HG02973 (cell line): ENCODE measurements at regions not wholly inside any gene's neighbourhood (a gene's known extent, or its start where the extent isn't known, plus 50 kb on each side); places are given as distances from the start of the nearest gene placed in this dataset.

Source experiments
- ATAC-seq: cut with Tn5 transposase; IDR thresholded peaks from one replicate; pipeline ENCODE4 v1.9.1; 2021; ENCODE audit warnings: moderate library complexity; ENCODE audit not compliant: unreplicated experiment

DNA sequence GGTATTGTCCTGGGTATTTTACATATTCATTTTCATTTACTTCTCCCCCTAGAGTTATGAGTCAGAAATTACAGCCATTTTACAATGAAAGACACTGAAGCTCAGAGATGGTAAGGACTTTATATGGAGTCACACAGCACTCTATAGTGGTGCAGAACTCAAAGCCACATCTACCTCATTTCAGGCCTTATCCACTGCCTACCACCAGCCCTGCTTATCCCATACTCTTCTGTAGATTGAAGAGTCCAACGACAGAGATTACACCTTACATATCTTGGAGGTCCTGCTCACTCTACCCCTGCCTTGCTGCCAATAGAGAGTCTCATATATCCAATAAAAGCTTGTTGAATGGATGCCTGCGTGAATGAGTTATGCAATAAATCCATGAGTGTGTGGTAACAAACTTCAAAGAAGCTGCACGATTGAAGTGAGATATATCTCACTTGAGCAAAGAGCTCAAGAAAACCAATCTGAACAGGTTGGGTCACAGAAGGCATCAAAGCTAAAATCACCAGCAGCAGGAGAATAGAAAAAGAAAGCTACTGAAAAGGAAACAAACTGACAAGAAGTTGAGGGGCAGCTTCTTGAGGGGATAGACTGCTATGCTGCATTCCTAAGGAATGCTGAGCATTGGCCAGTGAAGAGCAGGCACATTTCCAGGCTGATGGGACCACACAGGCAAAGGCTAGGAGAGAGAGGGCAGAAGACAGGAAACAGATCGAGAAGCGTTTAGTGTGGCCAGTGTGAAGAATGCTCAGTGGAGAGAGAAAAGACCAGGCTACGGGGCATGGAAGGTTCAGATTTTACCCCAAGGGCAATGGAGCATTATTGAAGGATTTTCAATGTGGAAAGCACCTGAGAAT, 585.6 kb downstream of the DHX35 start:
- no peak for ATAC-seq

DNA sequence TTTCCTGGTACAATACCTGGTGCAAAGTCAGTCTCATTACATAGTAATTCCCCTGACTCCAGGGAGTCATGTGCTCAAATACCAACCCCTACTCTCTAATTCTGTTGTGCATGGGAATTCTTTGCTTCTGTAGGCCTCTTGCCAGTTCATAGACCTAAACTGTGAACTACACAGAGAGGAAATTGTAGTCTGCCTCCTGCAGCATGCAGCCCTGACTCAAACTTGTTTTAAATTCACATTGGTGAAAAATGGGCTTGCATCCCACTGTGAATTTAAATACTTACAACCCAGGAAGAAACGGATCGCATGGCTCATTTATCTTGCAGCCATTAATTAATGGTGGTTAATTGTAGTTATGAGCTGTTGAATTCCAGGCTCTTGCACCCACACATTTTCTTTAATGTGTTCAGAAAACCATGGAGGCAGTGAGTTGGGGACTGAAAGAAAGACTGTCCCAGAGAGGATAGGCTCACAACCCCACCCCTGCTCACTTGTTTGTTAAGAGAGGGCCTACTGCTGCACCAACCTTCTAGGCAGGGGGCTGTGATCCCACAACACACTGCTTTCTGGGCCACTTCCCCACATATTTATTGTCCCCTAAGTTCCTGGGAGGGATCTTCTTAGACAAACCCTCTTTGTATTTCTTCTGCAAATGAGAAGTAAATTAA, 579.1 kb downstream of the DHX35 start:
- ATAC-seq = no peak

DNA sequence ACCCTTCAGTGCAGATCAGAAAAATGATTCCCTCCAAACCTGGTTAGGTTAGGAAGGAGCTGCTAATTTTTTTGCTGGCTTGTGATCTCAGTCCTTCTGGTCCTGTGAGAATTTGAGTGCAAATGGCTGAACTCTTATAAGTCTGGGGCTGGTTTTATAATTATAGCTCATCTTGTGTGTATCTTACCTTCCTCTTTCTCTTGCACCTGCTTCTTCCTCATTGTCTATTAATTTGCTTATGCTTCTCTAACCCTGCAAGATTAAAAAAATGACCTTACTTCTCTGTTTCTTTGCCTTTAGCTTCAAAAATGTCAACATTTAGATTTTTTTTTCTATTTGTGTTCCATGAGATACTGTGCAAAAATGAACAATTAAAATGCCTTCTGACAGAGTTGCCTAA, 576.2 kb downstream of the DHX35 start:
- ATAC-seq = no peak

DNA sequence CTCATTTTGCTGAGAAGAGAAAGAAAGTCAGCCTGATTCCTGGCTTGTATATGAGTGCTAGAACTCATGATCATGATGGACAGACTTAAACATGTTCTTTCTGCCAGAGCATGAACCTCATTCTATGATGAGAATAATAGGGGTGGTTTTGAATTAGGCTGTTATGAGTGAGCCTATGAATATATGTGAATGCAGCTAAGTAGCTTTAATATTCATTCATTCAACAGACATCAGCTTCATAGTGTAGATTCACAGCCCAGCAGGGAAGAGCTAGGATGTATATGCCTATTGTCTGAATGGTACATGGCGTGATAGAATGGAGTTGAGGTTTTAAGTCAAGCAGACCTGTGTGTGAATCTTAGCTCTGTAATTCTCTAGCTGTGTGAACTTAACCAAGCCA, 573.2 kb downstream of the DHX35 start:
- ATAC-seq = no peak

DNA sequence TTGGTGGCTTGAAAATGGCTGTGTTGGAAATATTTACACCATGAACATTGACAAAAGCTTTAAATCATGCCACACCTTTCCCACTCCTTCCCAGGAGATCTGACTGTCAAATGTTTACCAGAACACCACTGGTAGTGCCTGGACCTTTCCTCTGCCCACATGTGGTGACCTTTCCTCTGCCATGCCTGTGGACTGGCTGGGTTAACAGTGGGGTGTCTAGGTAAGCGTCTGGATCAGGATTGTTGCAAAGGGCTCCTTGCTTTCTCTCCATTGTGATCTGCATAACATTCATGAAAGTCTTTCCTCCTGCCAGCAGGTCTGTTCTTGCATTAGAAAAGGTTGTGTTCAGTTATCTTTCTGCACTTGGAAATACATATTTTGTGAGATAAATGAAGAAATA, 572.7 kb downstream of the DHX35 start:
- ATAC-seq = no peak

DNA sequence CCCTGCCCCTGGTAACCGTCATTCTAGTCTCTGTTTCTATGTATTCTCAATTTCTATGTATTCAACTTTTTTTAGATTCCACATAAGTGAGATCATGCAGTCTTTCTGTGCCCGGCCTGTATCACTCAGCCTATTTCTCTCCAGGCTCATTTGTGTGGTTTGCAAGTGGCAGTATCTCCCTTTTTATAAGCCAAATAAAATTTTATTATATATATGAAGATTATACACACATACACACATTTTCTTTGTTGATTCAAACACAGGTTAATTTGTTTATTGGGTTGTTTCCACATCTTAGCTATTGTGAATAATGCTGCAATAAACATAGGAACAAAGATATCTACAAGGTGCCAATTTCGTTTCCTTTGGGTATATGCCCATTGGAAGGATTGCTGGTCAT, 571.7 kb downstream of the DHX35 start:
- ATAC-seq = no peak

DNA sequence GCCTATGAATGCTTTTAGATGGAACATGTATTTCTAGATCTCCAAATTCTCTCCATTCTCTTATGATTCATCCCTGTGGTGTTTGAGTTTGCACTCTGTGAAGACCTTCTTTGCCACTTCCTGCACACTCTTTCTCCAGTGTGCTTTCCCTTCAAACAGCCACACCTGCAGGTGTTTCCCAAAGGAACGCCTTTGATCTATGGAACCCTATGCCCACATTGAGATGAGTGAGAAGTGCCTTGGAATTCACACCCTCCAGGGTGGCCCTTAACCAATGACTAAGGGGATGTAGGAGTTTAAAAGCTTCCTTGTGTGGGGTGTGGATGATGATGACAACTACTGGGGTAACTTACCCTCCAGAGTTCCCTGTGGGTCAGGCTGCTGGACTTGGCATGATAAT, 570.1 kb downstream of the DHX35 start:
- no peak for ATAC-seq

DNA sequence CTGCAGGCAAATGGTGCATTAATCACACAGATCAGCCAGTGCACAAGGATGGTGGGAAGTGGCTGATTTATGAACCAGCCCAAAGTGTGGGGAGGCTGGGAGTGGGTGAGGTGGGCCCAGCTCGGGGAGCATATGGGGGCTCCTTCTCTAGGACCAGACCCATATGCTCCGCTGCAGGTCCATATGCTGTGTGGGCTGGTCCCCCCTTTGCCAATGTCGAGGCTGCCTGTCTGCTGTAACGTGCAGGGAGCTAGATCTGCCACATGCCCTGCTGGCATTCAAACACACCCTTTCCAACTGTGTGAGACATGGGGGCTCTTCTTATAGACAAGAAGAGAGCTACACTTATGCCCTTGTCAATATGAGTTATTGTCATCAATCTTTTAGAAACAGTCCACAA, 566.3 kb downstream of the DHX35 start:
- no peak for ATAC-seq

DNA sequence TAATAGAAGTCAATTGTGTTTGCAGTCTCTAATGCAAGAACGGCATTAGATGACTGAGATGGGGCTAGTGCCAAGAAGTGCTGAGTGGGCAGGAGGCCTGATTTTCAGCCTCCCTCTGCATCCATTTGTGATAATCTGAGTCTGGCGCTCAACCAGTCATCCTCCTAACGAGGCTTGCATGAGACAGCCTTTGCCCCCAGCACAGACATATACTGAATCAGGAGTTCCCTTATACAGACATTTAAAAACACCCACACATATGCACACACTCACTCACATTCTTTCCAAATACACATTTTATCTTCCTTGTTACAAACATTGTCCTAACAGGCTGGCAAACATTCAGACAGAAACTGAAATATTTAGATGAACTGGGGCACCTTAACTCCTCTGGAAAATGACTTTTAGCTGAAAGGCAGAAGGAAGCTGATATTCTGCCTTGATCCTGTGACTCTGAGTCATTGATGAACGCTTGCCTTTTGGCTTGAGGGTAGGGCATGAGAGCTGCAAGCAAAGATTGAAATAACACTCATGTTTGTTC, 562.3 kb downstream of the DHX35 start:
- no peak for ATAC-seq

DNA sequence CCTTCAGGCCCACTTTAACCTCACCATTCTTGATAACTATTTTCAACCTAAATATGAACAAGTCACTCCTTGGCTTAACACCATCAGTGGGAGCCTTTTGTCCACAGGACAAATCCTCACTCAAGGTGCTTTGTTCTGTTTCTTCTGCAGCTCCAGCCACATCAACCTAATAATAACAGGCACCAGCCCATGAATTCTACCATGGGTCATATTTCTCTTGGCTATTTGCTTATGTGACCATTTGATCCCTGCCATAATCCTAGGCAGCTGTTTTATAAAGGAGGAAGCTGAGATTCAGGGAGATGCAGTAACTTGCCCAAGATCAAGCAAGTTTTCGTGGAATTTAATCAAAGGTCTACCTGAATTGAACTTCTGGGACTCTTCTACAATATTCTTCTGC, 561.3 kb downstream of the DHX35 start:
- no peak for ATAC-seq

DNA sequence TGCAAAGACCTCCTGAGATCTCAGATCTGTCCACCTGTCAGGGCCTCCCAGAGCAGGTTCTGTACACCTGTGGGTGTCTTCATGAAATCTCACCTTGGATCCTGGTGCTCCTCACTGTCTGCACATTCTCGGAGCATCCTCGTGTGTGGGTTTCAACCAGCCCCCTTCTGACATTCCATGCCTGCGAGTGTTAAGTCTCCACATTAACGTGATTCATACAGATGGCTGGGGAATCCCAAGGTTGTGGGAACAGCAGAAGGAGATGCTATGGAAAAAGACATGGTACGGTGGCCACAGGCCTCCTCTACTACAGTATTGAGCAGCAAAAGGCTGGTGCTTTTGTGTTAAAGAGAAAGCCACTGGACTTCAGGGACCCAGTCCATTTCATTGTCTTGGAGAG, 556.5 kb downstream of the DHX35 start:
- no peak for ATAC-seq

DNA sequence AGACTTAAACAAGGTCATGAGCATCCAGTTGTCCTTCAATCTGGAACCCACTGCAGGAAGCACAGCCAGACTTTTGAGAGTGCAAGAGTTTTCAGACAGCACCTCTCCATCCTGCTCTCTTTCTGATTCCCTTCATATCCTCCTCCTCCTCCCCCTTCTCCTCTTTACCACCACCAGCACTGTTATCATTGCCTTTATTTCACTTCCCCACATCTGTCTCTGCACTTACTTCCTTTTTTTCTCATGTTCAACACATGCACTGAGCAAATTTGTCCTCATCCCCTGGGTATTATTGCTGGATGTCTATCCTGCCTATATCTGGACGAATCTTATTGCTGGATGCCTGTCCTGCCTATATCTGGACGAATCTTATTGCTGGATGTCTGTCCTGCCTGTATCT, 554.8 kb downstream of the DHX35 start:
- no peak for ATAC-seq

DNA sequence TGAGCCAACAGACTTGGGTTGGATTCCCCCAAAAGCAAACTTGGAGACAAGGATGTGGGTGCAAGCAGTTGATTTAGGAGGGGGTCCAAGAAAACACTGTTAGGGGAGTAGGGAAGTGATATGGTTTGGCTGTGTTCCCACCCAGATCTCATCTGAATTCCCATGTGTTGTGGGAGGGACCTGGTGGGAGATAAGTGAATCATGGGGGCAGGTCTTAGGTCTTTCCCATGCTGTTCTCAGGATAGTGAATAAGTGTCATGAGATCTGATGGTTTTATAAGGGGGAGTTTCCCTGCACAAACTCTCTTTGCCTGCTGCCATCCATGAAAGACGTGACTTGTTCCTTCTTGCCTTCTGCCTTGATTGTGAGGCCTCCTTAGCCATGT, 542.6 kb downstream of the DHX35 start:
- no peak for ATAC-seq

DNA sequence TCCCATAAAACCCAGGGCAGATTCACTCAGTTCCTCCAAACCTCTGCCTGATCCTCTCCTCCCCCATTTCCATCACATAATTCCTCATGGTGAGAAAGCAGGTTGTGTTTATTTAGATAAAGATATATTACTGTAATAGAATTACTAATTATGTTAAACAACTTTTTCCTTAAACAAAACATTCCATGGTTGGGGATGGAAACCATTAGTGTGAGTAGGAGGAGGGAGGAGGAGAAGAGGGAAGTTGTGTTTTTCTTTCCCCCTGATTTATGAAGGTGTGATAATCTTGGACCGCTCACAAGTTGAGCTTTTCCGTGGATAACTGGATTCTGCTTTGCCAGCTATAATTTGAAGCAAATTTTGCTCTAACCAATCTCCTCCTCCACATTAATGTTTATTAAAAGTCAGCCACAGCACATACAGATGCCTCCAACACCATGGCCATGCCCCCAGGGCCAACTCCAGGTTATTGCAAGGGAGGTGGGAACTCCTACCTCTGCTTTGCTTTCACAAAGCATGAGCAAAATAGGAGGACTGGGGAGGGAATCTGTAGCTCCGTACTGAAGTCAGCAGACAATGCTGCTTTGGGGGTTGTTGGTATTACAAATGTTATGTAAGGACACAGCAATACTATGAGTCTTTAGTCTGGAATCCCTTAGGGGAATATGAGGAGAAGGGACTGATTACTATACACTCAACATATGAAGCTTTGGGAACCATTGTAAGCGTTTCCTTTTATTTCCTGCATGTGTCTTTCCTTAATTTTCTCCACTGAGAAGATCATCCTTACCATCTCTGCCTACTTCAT, 542.0 kb downstream of the DHX35 start:
- no peak for ATAC-seq

DNA sequence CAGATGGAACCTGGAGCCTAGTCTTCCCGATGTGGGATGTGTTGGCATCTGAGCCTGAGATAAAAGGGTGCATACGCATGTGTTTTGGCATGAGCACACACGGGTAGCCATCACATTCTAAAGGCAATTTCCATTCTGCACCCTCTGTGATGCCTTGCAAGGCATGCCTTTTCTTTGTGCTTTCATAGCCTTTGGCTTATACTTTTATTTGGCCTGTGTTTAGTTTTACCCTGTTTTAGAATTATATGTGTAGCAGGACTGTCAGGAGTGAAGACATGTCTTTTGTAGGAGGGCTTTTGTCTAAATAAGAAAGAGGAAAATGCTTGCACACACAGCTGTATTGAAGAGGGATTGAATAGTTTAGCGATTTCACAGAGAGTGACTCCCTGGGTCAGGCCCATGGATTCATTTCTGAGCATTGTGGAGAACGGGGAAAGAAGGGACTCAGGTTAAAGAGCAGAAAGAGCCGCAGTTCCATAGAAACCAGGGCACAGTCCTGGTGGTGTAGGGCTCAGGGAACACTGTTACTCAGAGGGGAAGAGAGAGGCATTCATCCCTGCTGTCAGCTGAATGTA, 530.2 kb downstream of the DHX35 start:
- ATAC-seq = no peak

DNA sequence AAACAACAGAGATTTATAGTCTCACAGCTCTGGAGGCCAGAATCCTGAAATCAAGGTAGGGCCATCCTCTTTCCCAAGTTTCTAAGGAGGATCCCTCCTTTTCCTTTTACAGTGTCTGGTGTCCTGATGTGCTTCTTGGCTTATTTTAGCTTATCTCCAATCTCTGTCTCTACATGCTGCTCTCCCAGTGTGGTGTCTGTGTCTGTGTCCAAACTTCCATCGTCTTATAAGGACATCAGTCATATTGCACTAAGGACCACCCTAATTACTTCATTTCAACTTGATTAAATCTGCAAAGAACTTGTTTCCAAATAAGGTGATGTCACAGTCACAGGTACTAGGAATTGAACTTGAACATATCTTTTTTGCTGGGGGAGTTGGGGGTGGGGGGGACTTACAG, 529.6 kb downstream of the DHX35 start:
- no peak for ATAC-seq

DNA sequence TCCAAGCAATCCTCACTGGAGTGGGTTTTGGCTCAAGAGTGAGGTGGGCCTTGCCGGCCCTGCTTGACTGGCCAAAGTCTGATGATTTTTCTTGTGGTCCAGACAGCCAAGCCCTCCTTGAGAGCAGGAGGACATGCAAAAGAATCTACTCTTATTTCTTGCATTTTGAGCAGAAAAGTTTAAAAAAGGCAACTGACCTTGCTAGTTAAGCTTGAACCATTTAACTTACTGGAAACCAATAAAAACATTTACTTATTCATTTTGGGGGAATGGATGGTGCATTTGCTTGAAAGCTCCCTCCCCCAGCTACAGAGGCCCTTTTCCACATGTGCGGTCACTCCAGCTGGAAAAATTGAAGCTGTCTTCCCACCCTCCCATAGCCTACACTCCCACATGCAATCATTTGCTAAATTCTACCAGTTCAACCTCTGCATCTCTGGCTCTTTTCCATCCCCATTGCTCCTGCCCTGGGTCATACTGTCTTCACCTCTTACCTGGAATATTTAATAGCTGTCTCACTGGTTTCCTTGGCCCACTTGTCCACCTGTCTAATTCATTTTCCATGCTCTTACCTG, 527.9 kb downstream of the DHX35 start:
- no peak for ATAC-seq

DNA sequence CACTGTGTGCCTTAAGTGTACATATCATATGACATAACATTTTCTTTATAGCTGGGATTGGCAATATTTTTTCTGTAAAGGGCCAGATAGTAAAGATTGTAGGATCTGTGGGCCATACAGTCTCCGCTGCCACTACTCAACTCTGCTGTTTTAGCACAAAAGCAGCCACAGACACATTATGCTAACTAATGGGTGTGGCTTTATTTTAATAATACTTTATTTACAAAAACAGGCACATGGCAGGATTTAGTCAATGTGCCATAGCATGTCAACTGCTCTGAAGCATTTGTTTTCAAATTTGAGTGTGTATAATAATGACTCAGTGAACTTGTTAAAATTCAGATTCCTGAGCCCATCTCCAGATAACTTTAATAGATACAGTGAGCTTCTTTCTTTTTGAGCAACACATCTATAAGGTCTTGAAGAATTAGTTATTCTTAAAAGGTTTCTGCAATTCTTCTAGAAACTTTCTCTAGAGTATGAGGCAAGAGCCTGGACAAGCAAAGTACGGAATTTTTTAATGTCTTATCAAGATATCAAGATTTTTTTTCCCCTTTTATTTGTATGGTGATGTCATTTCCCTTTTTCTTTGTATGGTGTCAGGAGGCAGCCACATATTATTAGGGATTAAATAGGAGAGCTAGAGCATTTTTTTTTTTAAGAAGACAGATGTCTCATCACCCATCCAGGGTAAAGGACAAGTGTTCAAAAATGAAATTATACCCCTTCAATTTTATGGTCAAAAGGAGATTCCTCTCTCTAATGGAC, 518.3 kb downstream of the DHX35 start:
- no peak for ATAC-seq

DNA sequence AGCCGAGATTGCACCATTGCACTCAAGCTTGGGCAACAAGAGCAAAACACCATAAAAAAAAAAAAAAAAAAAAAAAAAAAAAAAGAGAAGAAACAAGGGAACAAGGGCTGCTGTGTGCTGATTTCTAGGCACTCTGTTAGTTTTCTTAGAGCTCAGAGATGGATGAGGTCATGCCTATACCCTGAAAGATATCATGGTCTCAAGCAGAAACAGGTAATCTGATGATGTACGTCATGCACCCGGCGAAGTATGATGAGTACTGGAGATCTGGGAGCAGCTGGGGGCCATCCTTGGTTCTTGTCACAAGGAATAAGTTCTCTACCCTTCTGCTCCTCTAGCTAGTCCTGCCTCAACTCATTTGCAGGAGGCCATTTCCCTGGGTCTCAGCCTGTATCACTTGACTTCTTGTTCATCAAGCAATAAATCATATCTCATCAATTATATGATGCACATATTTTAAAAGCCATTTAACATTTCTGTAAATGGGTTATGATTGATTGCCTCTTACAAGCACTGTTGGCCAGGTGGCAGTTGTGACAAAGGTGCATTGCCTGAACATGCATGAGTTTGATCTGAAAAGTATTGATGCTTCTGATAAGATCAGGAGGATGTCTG, 517.2 kb downstream of the DHX35 start:
- no peak for ATAC-seq

DNA sequence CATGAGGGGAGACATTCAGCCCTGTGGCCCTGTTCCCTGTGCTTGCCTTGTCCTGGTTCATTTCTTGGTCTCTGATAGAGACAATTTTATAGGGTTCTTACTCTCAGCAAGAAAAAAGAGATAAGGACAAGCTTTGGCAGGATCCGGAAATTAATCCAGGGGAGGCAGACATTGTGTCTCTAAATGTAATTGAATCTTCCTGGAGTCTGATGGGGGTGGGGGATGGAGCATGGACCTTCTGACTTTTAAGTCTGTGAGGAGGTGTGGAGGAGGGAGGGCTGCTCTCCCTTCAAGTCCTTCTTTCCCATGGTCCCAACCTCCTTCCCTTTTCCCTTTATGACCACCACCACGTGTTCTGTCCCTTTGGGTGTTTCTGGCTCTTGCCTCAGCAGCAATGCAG, 512.7 kb downstream of the DHX35 start:
- ATAC-seq = no peak
